ENCODE measurements at regions not wholly inside any gene's neighbourhood (a gene's known extent, or its start where the extent isn't known, plus 50 kb on each side); places are given as distances from the start of the nearest gene placed in this dataset.
"Not testable (repeated sequence)": the region's sequence is repeated elsewhere in the genome, so short reads cannot be mapped to it uniquely, and the experiment has no call there.

DNA sequence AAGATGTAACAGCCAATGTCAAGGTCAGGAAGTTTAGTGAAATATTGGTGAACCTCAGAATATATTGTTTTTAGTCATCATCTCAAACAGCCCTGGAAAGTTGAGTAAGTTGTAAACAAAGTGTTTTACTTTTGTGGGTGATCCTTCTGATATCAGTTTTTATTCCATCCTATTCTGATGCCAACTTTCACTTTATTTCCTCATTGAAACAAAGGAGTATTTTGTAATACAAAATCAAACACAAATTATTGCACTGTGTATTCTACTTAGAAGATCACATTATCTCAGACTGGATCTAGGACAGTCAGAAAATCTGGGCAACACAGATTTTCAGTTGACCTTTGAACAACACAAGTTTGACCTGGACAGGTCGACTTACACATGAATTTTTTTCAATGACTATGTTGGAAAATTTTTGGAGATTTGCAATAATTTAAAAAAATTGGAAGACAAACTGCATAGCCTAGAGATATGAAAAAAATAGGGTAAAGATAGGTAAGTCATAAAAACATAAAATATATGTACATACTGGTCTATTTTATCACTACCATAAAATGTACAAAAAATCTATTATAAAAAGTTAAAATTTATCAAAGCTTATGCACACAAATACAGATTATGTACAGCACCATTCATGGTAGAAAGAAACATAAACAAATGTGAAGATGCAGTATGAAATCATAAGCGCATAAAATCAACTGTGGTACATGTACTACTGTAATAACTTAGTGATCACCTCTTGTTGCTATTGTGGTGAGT, 709.1 kb upstream of the FAM241A start:
- DNase-seq: no peak

DNA sequence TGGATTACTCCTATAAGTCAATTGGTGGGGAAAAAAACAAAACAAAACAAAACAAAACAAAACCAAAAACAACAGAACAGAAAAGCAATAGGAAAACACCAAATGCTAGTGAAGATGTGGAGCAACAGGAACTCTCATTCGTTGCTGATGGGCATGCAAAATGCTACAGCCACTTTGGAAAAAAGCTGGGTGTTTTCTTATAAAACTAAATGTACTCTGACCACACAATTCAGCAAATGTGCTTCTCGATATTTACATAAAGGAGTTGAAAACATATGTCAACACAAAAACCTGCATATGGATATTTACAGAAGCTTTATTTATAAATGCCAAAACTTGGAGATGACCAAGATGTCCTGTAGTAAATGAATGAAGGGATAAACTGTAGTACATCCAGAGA, 703.6 kb upstream of the FAM241A start:
- DNase-seq: no peak

DNA sequence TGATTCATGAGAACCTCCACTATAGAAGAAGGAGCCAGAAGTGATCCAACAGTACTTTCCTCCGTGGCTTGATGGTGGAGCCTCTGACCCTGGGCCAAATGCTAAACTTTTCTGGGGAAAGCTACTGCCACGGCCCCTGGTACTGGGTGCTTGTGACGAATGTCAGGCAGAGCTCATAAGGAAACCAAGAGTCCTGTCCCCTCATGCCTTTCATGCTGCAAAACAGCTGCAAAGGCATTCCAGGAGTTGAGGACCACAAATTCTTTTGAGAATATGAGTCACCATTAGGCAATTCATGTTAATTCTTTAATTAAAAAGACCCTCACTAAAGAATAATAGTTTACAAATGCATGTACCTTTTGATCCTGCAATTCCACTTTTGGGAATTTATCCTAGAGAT, 700.4 kb upstream of the FAM241A start:
- not testable (repeated sequence) for DNase-seq

DNA sequence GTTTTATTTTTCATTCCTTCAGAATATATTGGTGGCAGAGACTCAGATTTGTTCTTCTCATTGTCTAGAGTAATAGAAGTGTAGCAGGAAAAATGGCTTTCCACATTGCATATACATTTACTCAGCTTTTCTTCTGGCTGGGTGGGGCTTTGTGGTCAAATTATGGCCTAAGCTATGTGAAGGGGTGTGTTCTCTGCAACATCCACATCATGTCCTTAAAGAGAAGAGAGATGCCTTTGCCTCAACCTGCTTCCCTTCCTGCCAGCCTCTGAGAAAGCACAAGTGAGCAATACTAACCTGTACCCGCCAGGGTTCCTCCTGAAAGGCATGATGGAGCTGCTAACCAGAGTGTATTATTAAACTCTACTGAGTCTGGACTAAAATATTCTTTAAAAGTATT, 695.6 kb upstream of the FAM241A start:
- no peak for DNase-seq

DNA sequence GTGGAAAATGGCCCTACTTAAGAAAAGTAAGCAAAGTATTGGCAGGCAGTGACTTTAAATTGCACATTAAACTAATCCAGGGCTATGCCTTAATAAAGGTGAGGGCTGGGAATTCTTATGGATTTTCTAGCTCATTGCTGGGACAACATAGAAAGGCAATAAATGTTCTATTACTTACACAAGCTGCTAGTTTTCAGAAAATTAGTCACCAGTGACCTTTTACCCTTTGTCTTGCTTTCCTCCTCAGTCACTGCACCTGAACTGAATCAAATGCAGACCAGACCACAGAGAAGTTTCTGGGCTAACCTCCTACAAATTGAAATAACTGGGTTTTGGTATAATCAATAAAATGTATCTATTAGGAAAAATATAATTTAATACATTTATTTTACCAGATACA, 694.4 kb upstream of the FAM241A start:
- DNase-seq: no peak

DNA sequence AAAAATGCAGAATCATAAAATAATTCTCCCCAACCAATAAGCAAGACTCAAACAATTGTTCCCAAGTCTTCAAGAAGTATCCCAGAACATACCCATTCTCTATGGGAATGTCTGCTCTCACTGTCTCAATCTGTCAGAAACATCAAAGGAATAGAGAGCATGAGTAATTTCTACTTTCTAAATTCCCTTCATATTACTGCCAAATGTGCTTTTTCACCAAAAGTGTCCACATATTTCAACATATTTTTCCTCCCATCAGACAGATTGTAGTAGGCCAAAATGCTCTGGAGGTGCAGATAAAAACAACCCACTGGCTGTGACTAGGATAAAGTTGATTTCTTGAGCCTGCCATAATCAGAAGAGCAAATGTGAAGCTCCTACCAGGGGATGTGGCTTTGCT, 692.0 kb upstream of the FAM241A start:
- DNase-seq: no peak

DNA sequence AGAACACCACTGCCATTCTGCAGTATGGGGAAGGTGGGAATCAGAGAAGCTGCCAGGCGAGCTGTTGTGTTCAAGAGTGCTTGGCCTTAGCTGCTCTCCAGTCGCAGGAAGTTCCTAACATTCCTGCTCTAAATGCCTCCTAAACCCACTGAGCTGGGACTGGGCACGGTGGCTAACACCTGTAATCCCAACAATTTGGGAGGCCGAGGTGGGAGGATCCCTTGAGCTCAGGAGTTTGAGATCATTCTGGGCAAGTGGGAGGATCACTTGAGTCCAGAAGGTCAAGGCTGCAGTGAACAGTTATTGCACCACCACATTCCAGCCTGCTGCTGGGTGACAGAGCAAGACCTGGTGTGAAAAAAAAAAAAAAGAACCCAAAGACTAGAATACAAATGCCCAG, 690.3 kb upstream of the FAM241A start:
- no peak for DNase-seq

DNA sequence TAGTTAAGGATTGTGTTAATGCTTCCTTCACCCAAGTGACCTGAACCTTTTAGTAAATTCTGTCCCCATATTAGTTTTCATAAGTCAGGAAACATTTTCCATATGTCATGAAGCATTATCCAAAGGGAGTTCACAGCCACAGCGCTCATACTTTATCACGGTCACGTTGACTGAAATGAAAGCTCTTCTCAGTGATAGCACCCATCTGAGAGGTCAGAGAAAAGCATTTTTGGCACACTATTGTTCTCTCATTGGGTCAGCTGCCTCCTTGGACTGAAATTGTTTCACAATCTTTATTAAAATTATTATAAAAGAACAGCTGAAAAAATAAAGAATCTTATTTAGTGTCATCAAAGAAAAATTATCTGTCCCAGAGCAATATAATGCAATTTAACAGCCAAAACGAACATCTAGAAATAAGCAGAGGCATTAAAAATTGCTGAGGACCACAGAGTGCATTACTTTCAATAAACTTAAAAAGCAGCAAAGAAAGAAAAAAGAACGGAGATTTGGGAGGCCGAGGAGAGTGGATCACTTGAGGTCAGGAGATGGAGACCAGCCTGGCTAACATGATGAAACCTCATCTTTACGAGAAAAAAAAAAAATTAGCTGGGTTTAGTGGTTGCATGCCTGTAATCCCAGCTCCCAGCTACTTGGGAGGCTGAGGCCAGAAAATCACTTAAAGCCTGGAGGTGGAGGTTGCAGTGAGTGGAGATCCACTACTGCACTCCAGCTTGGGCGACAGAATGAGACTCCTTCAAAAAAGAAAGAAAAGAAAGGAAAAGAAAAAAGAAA, 680.8 kb upstream of the FAM241A start:
- no peak for DNase-seq

DNA sequence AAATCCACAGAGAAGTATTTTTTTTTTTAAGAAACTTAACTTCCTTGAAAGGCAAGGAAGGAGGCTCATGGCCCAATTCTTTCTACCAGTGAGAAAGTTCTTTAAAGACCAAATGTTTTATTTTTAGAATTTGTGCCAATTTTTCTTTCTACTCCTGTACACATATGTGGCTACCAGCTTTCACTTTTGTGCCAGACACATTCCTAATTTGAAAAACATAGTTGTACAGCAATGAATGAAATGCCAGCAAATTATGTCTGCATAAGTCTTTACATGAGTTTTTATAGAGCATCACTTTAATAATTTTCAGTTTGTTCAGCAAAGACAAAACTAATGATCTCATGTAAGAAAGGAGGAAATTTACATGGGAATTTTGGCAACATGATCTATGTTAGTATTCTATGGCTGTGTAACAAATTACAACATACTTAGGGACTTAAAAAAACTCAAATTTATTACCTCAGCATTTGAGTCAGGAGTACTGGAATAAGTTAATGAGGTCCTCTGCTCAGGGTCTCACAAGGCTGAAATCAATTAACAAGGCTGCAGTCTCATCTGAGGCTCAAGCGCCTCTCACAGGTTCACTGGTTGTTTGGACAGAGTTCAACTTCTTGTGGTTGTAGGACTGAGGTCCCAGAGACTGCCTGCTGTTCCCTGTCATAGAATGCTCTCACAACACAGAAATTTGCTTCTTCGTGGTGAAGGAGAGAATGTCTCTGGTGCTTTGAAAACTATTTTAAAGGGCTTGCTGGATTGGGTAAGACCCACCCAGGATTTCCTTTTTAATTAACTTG, 678.2 kb upstream of the FAM241A start:
- DNase-seq: no peak

DNA sequence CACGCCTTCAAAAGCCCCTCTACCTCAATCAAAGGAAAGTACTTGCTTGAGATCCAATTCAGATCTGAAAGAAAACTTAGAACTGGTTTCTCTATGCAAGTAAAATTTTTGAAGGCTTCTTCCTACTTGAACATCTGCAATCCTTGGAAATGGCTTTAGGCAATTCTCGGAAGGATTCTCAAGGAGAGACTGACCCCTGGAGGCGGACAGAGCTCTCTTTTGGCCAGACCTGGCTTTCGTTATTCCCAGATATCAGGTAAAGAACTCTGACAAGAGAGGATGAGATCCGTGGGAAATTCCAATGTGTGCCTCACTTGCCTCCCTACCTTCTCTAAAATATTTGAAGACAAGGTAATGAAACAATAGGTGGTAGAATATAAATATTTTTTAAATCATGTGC, 670.3 kb upstream of the FAM241A start:
- DNase-seq: no peak

DNA sequence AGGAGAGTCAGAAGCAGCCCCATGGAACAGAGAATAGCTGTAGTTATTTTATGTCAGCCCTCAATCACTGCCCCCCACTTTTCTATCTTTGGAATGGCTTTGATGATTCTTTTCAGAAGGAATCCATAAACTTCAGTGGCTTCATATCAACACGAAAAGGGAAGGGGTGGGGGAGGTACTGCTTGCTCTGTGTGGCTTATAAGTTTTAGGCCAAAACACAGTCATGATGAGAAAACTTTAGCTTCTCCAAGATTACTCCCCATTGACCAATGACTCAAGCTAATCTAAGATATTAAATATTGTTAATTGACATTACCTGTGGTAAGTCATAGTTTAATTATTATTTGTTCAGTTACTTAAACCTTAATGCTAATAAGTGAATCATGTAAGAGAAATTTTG, 669.6 kb upstream of the FAM241A start:
- DNase-seq: no peak

DNA sequence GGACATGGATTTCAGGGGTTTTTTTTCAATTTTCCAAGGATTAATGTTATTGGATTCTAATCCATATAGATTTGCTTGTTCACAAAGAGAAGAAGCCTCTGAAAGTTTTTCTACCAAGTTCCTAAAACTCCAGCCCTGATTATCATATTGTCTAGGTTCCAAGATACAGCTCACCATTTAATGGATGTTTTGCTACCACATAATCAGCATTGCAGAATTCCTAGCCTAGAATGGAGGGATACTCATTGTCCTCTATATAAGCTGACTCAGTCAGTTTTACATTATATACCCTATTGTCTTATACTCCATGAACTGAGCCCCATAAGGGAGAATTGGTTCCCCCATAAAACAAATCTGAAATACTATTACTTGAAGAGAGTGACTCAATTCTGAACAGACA, 664.7 kb upstream of the FAM241A start:
- no peak for DNase-seq

DNA sequence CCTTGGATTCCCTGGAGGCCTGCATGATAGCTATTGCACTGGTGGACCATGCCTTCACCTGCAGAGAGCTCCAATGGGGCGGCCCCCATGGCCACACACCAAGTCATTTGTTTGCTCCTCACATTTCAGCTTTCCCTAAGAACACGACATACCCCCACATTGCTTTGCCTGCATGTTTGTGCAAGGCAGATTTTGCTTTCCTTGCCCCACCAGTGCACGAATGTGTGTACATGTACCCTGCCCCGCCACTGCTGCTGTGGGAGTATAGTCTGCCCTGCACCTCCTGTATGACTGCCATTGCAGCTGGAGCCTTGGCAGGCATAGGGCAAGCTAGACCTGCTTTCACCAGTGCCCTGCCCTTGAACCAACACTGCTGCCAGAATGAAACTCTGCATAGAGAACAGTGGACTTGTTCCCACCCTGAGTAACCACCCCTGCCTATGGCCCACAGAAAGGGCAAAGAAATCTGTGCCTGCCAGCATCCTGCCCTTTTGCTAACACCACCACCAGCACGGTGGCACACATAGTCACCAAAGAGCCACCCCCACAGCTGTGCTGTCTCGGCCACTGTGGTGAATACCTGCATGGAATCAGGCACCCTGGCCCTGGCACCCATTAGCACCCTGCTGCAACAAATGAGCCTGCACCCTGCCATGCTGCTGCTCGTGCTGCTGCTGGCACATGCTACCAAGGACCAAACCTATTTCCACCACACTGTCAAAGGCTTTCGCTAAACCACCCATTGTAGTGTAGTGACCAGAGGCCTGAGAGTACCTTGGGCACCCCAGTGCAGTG, 661.7 kb upstream of the FAM241A start:
- no peak for DNase-seq

DNA sequence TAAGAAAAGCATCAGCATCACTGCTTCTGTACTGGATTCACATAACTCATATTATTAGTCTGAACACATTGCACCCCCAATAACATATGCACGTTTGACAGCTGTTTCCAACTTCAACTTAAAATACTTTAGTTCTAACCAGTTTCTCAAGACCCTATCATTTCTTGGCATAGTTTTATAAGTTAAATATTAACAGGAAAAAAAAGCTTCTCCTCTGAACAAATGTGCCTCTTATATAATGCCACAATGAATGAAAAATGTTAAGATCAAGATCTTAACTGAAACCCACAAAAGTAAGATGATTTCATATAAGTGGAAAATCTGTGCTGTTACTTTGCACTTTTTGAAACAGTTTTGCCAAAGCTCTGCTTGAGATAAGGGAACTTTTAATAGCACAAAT, 652.8 kb upstream of the FAM241A start:
- no peak for DNase-seq

DNA sequence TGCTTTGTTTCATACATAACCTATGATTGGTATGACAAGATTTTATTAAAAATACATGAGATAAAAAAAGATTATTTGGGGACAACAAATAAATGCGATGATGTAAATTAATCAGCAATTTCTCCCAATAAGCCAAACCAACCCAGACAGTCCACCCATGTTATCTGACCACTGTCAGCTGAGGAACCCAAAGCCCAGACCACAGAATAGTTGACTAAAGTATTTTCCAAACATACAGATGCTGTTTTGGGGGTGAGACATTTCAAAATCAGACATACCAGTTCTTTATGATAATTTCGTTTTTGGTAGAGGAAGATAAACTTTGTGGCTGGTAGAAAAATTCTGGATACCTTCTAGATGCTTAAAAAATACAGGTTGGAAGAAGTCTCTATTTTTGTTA, 650.8 kb upstream of the FAM241A start:
- DNase-seq: no peak

DNA sequence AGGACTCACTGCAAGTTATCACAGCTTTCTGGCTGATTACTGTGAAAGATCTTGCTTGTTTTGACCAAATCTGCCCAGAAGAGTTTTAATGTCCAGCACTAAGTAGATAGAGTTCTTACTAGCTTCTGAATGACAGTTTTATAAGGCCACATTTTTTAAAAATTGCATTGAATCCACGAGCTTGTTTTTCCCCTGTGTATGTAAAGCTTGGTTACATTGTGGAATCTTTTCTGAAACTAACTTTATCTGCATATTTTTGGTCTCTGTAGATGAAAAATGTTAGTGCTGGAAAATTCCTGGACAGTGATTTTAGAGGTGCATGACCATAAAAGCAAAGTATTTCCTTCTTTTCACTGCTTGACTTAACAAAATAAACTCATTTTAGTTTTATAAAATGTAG, 650.3 kb upstream of the FAM241A start:
- DNase-seq: no peak

DNA sequence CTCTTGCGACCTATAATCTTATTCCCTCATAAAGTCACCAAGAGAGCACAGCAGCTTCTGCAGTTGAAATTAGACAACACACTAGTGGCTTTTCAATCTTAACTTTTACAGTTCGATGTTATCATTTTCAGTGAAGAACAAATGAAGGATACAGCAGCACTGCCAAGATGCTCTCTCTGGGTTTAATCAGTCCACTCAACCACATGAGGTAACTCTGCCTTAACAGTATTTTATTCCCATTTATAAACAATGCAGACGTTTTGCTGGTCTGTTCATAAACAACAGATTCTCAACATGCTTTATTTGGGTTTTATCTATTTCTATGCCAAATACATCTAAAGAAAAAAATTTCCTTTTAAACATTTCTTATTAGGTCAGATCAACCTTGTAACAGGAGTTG, 646.0 kb upstream of the FAM241A start:
- no peak for DNase-seq

DNA sequence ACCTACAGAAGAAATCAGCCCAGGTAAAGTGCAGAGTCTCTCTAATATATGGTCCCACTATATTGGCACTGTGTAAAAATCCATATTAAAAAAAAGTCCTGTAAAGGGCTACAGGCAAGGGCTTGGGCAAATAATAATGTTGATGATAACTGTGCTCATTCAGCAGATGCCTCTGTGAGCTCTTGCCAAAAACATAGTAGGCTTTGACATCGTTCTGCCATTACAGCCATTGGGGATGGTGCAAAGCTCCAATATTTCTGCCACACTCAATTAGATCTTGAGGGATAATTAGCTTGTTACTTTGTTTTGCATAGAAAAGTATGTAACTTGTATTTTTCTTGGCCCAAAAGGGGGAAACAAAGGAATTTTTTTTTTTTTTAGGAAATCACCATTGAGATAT, 645.5 kb upstream of the FAM241A start:
- DNase-seq: no peak

DNA sequence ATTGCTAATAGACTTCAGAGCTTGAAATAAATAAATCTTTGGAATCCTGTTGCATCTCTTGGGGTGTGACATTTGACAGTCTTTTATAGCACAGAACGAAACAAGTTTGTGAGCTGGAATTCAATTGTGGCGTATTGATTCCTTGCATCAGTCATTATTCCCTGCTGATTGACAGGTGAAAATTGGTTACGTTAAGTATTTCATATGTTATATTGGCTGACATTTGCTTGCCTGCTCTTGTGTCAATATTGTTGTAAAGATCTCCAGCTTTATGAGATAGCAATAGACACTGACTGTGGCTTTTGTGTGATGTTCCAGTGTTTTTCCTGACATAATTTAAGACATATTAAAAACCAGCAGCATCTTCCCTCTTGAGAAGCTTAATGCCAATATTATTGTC, 644.4 kb upstream of the FAM241A start:
- DNase-seq: no peak

DNA sequence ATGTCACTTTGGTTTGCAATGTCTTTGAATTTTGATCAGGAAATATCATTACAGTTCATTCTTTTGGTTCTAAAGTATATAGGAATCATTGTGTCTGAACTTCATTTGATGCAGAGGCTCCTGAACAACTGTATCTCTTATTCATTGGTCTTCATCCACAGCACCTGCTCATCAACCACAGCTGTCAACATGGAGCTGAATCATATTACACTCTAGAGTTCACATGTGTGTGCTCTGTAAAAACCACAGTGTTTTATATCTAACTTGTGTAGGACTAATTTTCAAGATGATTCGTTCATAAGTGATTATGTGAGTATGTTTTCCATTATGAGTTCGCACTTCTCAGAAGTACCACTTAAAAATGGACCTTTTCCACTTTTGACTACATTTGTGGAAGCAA, 643.3 kb upstream of the FAM241A start:
- DNase-seq: no peak

DNA sequence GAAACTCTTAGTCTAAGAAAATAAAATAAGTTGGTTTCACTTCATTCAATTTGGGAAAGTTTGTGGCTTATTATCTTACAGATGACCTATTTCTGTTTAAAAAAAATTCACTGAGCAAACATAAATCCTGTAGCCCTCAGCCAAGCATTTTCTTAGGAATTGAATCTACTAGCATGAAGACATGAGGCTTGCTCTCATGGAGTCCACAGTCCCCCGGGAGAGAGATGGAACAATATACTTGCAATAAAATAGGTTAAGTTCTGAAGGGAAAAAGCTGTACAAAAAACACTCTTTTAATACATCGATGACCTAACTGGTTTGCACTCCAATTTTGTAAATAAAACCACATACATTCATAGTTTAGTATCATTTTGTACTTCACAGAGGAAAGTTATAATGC, 642.6 kb upstream of the FAM241A start:
- DNase-seq: no peak

DNA sequence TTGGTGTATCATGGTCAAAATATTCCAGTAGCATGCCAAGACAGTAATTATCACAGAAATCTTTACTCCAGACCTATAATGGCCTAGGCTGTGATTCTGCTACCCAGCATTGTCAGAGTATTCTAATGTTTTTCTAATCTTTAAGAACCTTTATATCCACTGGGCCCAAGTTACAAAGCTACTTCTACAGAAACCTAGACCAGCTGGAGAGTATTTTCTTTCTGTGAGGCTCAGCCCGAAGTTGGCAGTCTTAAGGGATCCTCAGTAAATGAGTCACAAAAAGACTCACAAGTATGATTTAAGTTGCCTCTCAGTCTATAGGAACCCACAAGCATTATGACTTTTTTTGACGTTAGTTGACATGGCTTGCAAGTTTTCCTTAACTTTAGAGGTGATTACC, 638.5 kb upstream of the FAM241A start:
- no peak for DNase-seq

DNA sequence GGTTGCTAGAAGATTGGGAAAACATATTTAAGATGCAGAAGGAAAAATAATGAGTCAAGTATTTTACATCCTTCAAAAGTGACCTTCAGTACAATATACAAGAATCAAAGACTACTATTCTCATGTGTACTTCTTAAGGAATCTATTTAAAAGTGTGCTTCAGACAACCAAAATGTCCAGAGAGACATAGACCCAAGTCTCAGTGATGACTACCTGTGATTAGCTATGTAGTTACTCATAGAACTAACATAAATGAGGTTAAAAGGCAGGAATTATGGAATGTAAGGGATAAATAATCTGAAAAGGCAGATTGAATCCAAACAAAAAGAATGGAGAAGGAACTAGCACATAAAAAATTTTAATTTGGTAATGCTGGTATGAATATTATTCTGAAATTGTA, 634.7 kb upstream of the FAM241A start:
- no peak for DNase-seq
